Astrocyte of the hippocampus (primary cell): ENCODE measurements at regions not wholly inside any gene's neighbourhood (a gene's known extent, or its start where the extent isn't known, plus 50 kb on each side); places are given as distances from the start of the nearest gene placed in this dataset.
"Not testable (repeated sequence)": the region's sequence is repeated elsewhere in the genome, so short reads cannot be mapped to it uniquely, and the experiment has no call there.

ENCODE experiments used
- DNase-seq: peaks from one replicate; pipeline ENCODE4 v3.0.0; 2011; ENCODE audit warnings: low read depth, low spot score

- no peak for DNase-seq
These were observed 607.4 kb downstream of the MAFB start for GRCh38 chr20:40081653-40082052.

GRCh38 chr20:40080041-40080652 is 608.9 kb downstream of the MAFB start:
- no peak for DNase-seq

GRCh38 chr20:40073535-40074111 is 615.4 kb downstream of the MAFB start:
- DNase-seq, result no peak

- DNase-seq, result no peak
These were observed 616.1 kb downstream of the MAFB start for GRCh38 chr20:40072907-40073306.

GRCh38 chr20:40056171-40056570 is 632.9 kb downstream of the MAFB start:
- no peak for DNase-seq

GRCh38 chr20:40055711-40056110 is 633.3 kb downstream of the MAFB start:
- DNase-seq, result no peak

- DNase-seq, result no peak
These were observed 634.7 kb downstream of the MAFB start for GRCh38 chr20:40054311-40054710.

GRCh38 chr20:40050596-40050995 is 638.4 kb downstream of the MAFB start:
- DNase-seq, result no peak

GRCh38 chr20:40049854-40050253 is 639.2 kb downstream of the MAFB start:
- DNase-seq, result no peak

- no peak for DNase-seq
These were observed 642.3 kb downstream of the MAFB start for GRCh38 chr20:40046703-40047102.

- DNase-seq, result no peak
These were observed 651.5 kb downstream of the MAFB start for GRCh38 chr20:40037511-40037910.

GRCh38 chr20:40029589-40029988 is 659.4 kb downstream of the MAFB start:
- DNase-seq, result no peak

- no peak for DNase-seq
These were observed 669.5 kb downstream of the MAFB start for GRCh38 chr20:40019510-40019909.

- no peak for DNase-seq
These were observed 671.3 kb downstream of the MAFB start for GRCh38 chr20:40017765-40018164.

- DNase-seq, result no peak
These were observed 672.1 kb downstream of the MAFB start for GRCh38 chr20:40016890-40017289.

GRCh38 chr20:40016392-40016791 is 672.6 kb downstream of the MAFB start:
- no peak for DNase-seq

- DNase-seq, result not testable (repeated sequence)
These were observed 677.0 kb downstream of the MAFB start for GRCh38 chr20:40012026-40012425.

GRCh38 chr20:40010483-40010882 is 678.6 kb downstream of the MAFB start:
- DNase-seq, result no peak

GRCh38 chr20:40009542-40009941 is 679.5 kb downstream of the MAFB start:
- DNase-seq, result no peak

- no peak for DNase-seq
These were observed 680.9 kb downstream of the MAFB start for GRCh38 chr20:40008177-40008576.

GRCh38 chr20:40006168-40006860 is 682.7 kb downstream of the MAFB start:
- no peak for DNase-seq

- not testable (repeated sequence) for DNase-seq
These were observed 684.9 kb downstream of the MAFB start for GRCh38 chr20:40004092-40004491.

GRCh38 chr20:39993742-39994141 is 695.3 kb downstream of the MAFB start:
- no peak for DNase-seq
